Ovary (tissue), 7 donors: ENCODE measurements at regions not wholly inside any gene's neighbourhood (a gene's known extent, or its start where the extent isn't known, plus 50 kb on each side); places are given as distances from the start of the nearest gene placed in this dataset.

Source experiments
- DNase-seq, 5 donors: peaks; one replicate each; pipeline ENCODE4 v3.0.0-alpha.2; 2019 to 2020
- H3K27ac ChIP-seq, 2 donors: fragments of 200-600 bp; one replicate each; pipeline versions ENCODE4 v1.5.1 to v1.8.0; 2019 to 2022
- H3K27me3 ChIP-seq: fragments of 200-600 bp; one replicate; pipeline ENCODE4 v1.8.0; 2022
- H3K36me3 ChIP-seq: fragments of 200-600 bp; sonication (generic); one replicate; pipeline ENCODE4 v1.5.1; 2019
- H3K4me1 ChIP-seq: one replicate; pipeline ENCODE4 v1.8.1; 2013; ENCODE audit warnings: mild to moderate bottlenecking, moderate library complexity; ENCODE audit not compliant: insufficient read depth
- H3K4me3 ChIP-seq: fragments of 200-600 bp; sonication (generic); one replicate; pipeline ENCODE4 v1.5.1; 2017
- H3K9me3 ChIP-seq, 2 donors: fragments of 200-600 bp in 1 of 2; sonication (generic) in 1 of 2; one replicate each; pipeline versions ENCODE4 v1.5.1 to v1.8.1; 2013 to 2019; ENCODE audit warnings: mild to moderate bottlenecking in 1 of 2, moderate library complexity in 1 of 2
- CTCF ChIP-seq, 3 donors: fragments of 450-650 bp in 2 of 3; fragments of 200-600 bp in 1 of 3; IDR thresholded peaks; one replicate each; pipeline versions ENCODE4 v1.5.1 to v1.8.0; 2016 to 2022; ENCODE audit warnings: antibody characterized with exemption in 3 of 3, mild to moderate bottlenecking in 1 of 3
- EP300 ChIP-seq: sonication (generic); formaldehyde crosslinking; IDR thresholded peaks from one replicate; pipeline ENCODE4 v1.6.1; 2017; ENCODE audit warnings: antibody characterized with exemption
- POLR2A ChIP-seq: fragments of 450-650 bp; IDR thresholded peaks from one replicate; pipeline ENCODE4 v1.6.1; 2017; ENCODE audit warnings: antibody characterized with exemption, mild to moderate bottlenecking, moderate library complexity
- WGBS, 3 donors: extraction: QIAGEN DNeasy Blood & Tissue Kit in 1 of 3; methylation state at CpG; one replicate each; pipeline versions ENCODE4 v1.1.5 to v1.1.7; 2013 to 2017; 5-methylcytosine and 5-hydroxymethylcytosine counted together
- intact Hi-C, 4 donors: fragments of 100-400 bp; cut with DNase I; formaldehyde crosslinking; loops; one replicate each; pipeline versions ENCODE4 v1.11.0 to v1.15.1; 2022 to 2023
- donor health status: DM: no; HTN: no; CAD: no; lungs with moderate emphysema.
- donor health status: DM: no; HTN: no; CAD: no.
- donor health status: Bipolar disorder and iron deficiency.
- donor health status: DM: no; HTN: no; CAD: no.
- donor health status: DM: yes; HTN: yes; CAD: no.

- WGBS, 3 donors = 39 to 49% (median 39%) methylated on average over 1 of the region's 1 CpG
- no peak overlapping the region for H3K27ac ChIP-seq
These were observed 121.0 kb upstream of the DIAPH2 start for GRCh38 chrX:96563646-96564045.

GRCh38 chrX:96564595-96564994 is 120.0 kb upstream of the DIAPH2 start:
- TF ChIP-seq CTCF (IDR thresholded peaks at IDR 0.05) (no peak), EP300 (no peak), POLR2A (no peak)
- intact Hi-C loops = no loop called here
- 73 to 82% (median 76%) methylated on average over 1 of the region's 1 CpG for WGBS, 3 donors
- no peaks in the 10 kb centered on the region for H3K36me3 ChIP-seq
- no peaks in the 10 kb centered on the region for H3K27me3 ChIP-seq
- no peak overlapping the region for H3K4me3 ChIP-seq
- no peak overlapping the region for H3K27ac ChIP-seq
- no peaks in the 10 kb centered on the region for H3K4me1 ChIP-seq
- no peak for DNase-seq
- H3K9me3 ChIP-seq = no peaks in the 10 kb centered on the region

More at GRCh38 chrX:96563646-96564045, 121.0 kb upstream of the DIAPH2 start:
- intact Hi-C loops = no loop called here
- Histone ChIP-seq H3K27me3 (no peaks in the 10 kb centered on the region), H3K9me3 (no peaks in the 10 kb centered on the region), H3K4me1 (no peaks in the 10 kb centered on the region), H3K36me3 (no peaks in the 10 kb centered on the region), H3K4me3 (no peak overlapping the region)
- DNase-seq = peak in 1 of 5 donors; percentile 25
- TF ChIP-seq POLR2A (no peak), EP300 (peak; percentile 3)

GRCh38 chrX:96566878-96567277 is 117.8 kb upstream of the DIAPH2 start:
- DNase-seq = no peak
- intact Hi-C loops = no loop called here

GRCh38 chrX:96568071-96568470 is 116.6 kb upstream of the DIAPH2 start:
- H3K36me3 ChIP-seq = no peaks in the 10 kb centered on the region
- intact Hi-C loops = no loop called here
- no peak overlapping the region for H3K4me3 ChIP-seq
- no peaks in the 10 kb centered on the region for H3K4me1 ChIP-seq
- DNase-seq = no peak
- 64 to 74% (median 67%) methylated on average over 3 of the region's 3 CpGs for WGBS, 3 donors
- no peaks in the 10 kb centered on the region for H3K27me3 ChIP-seq
- TF ChIP-seq CTCF (IDR thresholded peaks at IDR 0.05) = no peak
- TF ChIP-seq POLR2A = no peak
- TF ChIP-seq EP300 = no peak
- H3K9me3 ChIP-seq = no peaks in the 10 kb centered on the region
- H3K27ac ChIP-seq = no peak overlapping the region

More at GRCh38 chrX:96566878-96567277, 117.8 kb upstream of the DIAPH2 start:
- no peaks in the 10 kb centered on the region for H3K27me3 ChIP-seq
- WGBS, 3 donors = 51 to 60% (median 52%) methylated on average over 3 of the region's 3 CpGs
- no peak for TF ChIP-seq CTCF (IDR thresholded peaks at IDR 0.05)
- TF ChIP-seq POLR2A = no peak
- TF ChIP-seq EP300 = no peak
- no peaks in the 10 kb centered on the region for H3K9me3 ChIP-seq
- no peak overlapping the region for H3K27ac ChIP-seq
- H3K4me1 ChIP-seq = no peaks in the 10 kb centered on the region
- no peaks in the 10 kb centered on the region for H3K36me3 ChIP-seq
- H3K4me3 ChIP-seq = no peak overlapping the region

- H3K4me3 ChIP-seq = no peak overlapping the region
- H3K36me3 ChIP-seq = no peaks in the 10 kb centered on the region
- WGBS, 3 donors = 83 to 85% (median 83%) methylated on average over 3 of the region's 3 CpGs
- H3K4me1 ChIP-seq = no peaks in the 10 kb centered on the region
- intact Hi-C loops = no loop called here
- H3K27ac ChIP-seq = no peak overlapping the region
- H3K9me3 ChIP-seq = no peaks in the 10 kb centered on the region
- H3K27me3 ChIP-seq = no peaks in the 10 kb centered on the region
- TF ChIP-seq POLR2A (no peak), CTCF (IDR thresholded peaks at IDR 0.05) (no peak), EP300 (no peak)
- DNase-seq = no peak
These were observed 115.6 kb upstream of the DIAPH2 start for GRCh38 chrX:96569034-96569433.
